Right lobe of liver (tissue), 4 donors: ENCODE measurements at regions not wholly inside any gene's neighbourhood (a gene's known extent, or its start where the extent isn't known, plus 50 kb on each side); places are given as distances from the start of the nearest gene placed in this dataset.

Experiments used
- CTCF ChIP-seq, 4 donors: fragments of 200-600 bp in 3 of 4; fragments of 450-650 bp in 1 of 4; IDR thresholded peaks; one replicate each; pipeline versions ENCODE4 v1.5.1 to v1.8.0; 2016 to 2022; ENCODE audit warnings: antibody characterized with exemption in 4 of 4, mild to moderate bottlenecking in 2 of 4
- POLR2A ChIP-seq: fragments of 450-650 bp; IDR thresholded peaks from one replicate; pipeline ENCODE4 v1.6.1; 2017; ENCODE audit warnings: antibody characterized with exemption, mild to moderate bottlenecking
- donor health status: DM: no; HTN: no; CAD: no.
- donor health status: DM: no; HTN: no; CAD: no.
- donor health status: DM: no; HTN: yes; CAD: no.

DNA sequence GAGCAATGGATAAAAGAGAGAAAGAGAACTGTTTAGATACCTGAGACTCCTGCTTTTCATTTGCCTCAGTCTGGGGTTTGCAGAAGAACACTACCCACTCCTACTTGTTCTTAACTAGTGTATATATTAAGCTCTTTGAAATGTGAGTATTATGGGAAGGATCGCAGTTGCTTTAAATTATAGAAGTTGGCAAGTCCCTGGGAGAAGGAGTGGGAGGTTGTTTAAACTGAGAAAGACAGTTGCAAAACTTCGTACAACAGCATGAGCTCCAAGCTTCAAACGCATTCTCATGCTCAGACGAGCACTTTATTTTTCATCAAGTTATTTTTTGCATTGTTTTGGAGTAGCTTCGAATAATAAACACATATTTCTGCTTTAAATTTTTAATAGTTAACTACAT lies 88.1 kb upstream of the C1QTNF7 start:
- no peak for TF ChIP-seq POLR2A
- TF ChIP-seq CTCF (IDR thresholded peaks at IDR 0.05): no peak
